ENCODE measurements at regions not wholly inside any gene's neighbourhood (a gene's known extent, or its start where the extent isn't known, plus 50 kb on each side); places are given as distances from the start of the nearest gene placed in this dataset.
A peak's percentile ranks its signal among the peaks of the same experiment; 100 is the strongest.

DNA sequence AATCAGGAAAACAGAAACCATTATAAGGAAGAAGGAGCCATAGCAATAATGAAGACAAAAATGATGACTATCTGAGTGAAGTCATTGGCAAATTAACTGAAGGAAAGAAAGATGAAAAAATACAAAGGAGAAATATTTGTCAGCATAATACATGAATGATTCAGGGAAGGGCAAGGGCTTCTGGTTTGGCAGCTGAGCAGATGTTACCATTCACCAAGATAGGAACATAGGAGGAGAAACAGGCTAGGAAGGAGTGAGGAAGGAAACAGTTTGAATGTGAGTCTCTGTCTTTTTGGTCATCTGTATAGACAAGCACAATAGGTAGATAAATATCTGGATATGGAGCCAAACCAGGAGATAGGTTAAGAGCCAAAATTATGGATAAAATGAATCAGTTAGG, 296.0 kb downstream of the ISL1 start:
- TF ChIP-seq TCF12 (IDR thresholded peaks at IDR 0.05) (peak; percentile 17; the same call in 1 of the 2 replicates), CHD2 (IDR thresholded peaks at IDR 0.05; ENCODE audit: low read length, partially characterized antibody) (no peak), FOSL2 (IDR thresholded peaks at IDR 0.05; ENCODE audit: borderline replicate concordance, low read depth) (no peak), FOXJ3 (CRISPR knock-in tag; IDR thresholded peaks at IDR 0.05) (no peak), CTCF (IDR thresholded peaks at IDR 0.05) (no peak)
- H3K9me2 ChIP-seq, result no peaks in the 10 kb centered on the region
- H3K79me2 ChIP-seq (ENCODE audit: insufficient read depth), result no peaks in the 10 kb centered on the region
- peak overlapping the region; percentile 16 for H2AFZ ChIP-seq (ENCODE audit: low read depth)
- H3K27me3 ChIP-seq (ENCODE audit: insufficient read depth), result no peaks in the 10 kb centered on the region
- ChIA-PET CTCF (no interaction called here), POLR2A (no interaction called here)
- DNase-seq, result no peak
- H3K4me1 ChIP-seq (ENCODE audit: control insufficient read depth in 1 of 2, insufficient read depth in 2 of 2, low read depth in 1 of 2, low read length in 1 of 2), result peaks cover 4 to 15% of the 10 kb centered on the region in 2 experiments; a peak in 3 of 4 replicates
- peak overlapping the region in 1 of 2 experiments; percentile 92; a peak in 1 of 4 replicates for H3K27ac ChIP-seq (ENCODE audit: low read depth in 2 of 2, low read length in 1 of 2)
- H3F3A ChIP-seq (replicated peaks; ENCODE audit: insufficient read depth), result no peaks in the 10 kb centered on the region
- no peak overlapping the region for H3K9ac ChIP-seq
- no peaks in the 10 kb centered on the region for H3K36me3 ChIP-seq (replicated peaks in 1 of 2; ENCODE audit: control insufficient read depth in 1 of 2, insufficient read depth in 2 of 2, low read length in 1 of 2)
- H3K4me3 ChIP-seq (ENCODE audit: low read depth in 2 of 2, low read length in 1 of 2), result no peak overlapping the region
- no peaks in the 10 kb centered on the region for H3K9me3 ChIP-seq
- H4K20me1 ChIP-seq (ENCODE audit: insufficient read depth), result no peaks in the 10 kb centered on the region
- H3K4me2 ChIP-seq, result no peak overlapping the region

DNA sequence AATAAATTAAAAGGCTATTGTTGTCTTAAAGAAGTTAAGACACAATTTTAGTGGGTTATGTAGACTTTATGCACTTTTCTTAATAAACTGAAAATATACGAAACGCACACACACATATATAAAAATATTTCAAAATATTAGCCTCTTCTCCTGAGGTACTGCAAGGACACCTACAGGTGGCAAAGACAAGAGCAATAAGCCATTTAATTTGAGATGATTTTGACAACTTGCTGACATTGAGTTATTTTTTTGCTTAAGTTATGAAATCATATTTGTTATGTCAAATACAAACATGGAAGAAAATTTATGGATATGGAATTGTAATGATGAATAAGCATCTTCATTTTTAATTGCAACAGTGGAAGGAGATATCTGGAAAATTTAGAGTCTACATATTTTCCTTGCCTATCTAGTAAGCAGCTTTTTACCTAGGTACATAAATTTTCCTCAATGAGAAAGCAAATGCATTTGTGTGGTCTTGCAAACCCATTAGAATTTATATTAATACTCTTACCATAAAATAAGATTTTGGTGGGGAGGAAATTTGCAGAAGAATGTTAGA, 301.6 kb downstream of the ISL1 start:
- no peak overlapping the region for H3K9ac ChIP-seq
- no peaks in the 10 kb centered on the region; a peak in 1 of 4 replicates for H3K4me1 ChIP-seq (ENCODE audit: control insufficient read depth in 1 of 2, insufficient read depth in 2 of 2, low read depth in 1 of 2, low read length in 1 of 2)
- H3K4me3 ChIP-seq (ENCODE audit: low read depth in 2 of 2, low read length in 1 of 2), result no peak overlapping the region
- H3K36me3 ChIP-seq (replicated peaks in 1 of 2; ENCODE audit: control insufficient read depth in 1 of 2, insufficient read depth in 2 of 2, low read length in 1 of 2), result no peaks in the 10 kb centered on the region
- WGBS (ENCODE audit: low lambda C conversion rate), result 91% methylated on average over 2 of the region's 2 CpGs
- H3K9me3 ChIP-seq, result no peaks in the 10 kb centered on the region
- DNase-seq, result no peak
- ChIA-PET CTCF (interaction anchor here (0.7 to 1.9 kb wide), 2 partner anchors 278 to 722 kb away, joined by 3 to 4 read pairs; no protein-coding TSS in a partner anchor), POLR2A (no interaction called here)
- H3K79me2 ChIP-seq (ENCODE audit: insufficient read depth), result no peaks in the 10 kb centered on the region
- no peak overlapping the region; a peak in 1 of 4 replicates for H3K27ac ChIP-seq (ENCODE audit: low read depth in 2 of 2, low read length in 1 of 2)
- no peaks in the 10 kb centered on the region for H3K9me2 ChIP-seq
- H2AFZ ChIP-seq (ENCODE audit: low read depth), result no peak overlapping the region
- no peak overlapping the region for H3K4me2 ChIP-seq
- H3K27me3 ChIP-seq (ENCODE audit: insufficient read depth), result no peaks in the 10 kb centered on the region
- no peaks in the 10 kb centered on the region for H3F3A ChIP-seq (replicated peaks; ENCODE audit: insufficient read depth)
- H4K20me1 ChIP-seq (ENCODE audit: insufficient read depth), result no peaks in the 10 kb centered on the region
- TF ChIP-seq YY1 (IDR thresholded peaks at IDR 0.05; ENCODE audit: low read depth) (no peak), ELF1 (IDR thresholded peaks at IDR 0.05) (no peak), TAF1 (IDR thresholded peaks at IDR 0.05; ENCODE audit: borderline replicate concordance, low read depth, low read length) (no peak), MXI1 (IDR thresholded peaks at IDR 0.05; ENCODE audit: low read depth, low read length) (no peak), RXRA (IDR thresholded peaks at IDR 0.05; ENCODE audit: borderline replicate concordance, low read depth) (no peak), SMC3 (IDR thresholded peaks at IDR 0.05; ENCODE audit: low read depth, low read length) (peak; percentile 19; the same call in 1 of the 2 replicates), GABPA (IDR thresholded peaks at IDR 0.05; ENCODE audit: low read depth) (no peak), SIN3A (IDR thresholded peaks at IDR 0.05; ENCODE audit: borderline replicate concordance, low read depth, low read length) (no peak), GATA2 (CRISPR knock-in tag; IDR thresholded peaks at IDR 0.05) (no peak), FOXM1 (IDR thresholded peaks at IDR 0.05; ENCODE audit: low read depth) (no peak), TCF12 (IDR thresholded peaks at IDR 0.05) (no peak), RAD21 (IDR thresholded peaks at IDR 0.05; ENCODE audit: low read length) (peak; percentile 60), MEF2A (IDR thresholded peaks at IDR 0.05; ENCODE audit: borderline replicate concordance, low read depth) (no peak), TEAD4 (IDR thresholded peaks at IDR 0.05; ENCODE audit: borderline replicate concordance, insufficient read depth) (no peak), FOXJ3 (CRISPR knock-in tag; IDR thresholded peaks at IDR 0.05) (no peak), NRF1 (IDR thresholded peaks at IDR 0.05; ENCODE audit: low read depth, low read length) (no peak)
- TF ChIP-seq, protein P1, sequence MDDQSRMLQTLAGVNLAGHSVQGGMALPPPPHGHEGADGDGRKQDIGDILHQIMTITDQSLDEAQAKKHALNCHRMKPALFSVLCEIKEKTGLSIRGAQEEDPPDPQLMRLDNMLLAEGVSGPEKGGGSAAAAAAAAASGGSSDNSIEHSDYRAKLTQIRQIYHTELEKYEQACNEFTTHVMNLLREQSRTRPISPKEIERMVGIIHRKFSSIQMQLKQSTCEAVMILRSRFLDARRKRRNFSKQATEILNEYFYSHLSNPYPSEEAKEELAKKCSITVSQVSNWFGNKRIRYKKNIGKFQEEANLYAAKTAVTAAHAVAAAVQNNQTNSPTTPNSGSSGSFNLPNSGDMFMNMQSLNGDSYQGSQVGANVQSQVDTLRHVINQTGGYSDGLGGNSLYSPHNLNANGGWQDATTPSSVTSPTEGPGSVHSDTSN (IDR thresholded peaks at IDR 0.05), result 0 out of 2 replicates have a peak, but pooled peaks have one; percentile 5
- TF ChIP-seq, protein P2, sequence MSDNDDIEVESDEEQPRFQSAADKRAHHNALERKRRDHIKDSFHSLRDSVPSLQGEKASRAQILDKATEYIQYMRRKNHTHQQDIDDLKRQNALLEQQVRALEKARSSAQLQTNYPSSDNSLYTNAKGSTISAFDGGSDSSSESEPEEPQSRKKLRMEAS (IDR thresholded peaks at IDR 0.05; ENCODE audit: low read depth), result no peak
- TF ChIP-seq, protein P3, sequence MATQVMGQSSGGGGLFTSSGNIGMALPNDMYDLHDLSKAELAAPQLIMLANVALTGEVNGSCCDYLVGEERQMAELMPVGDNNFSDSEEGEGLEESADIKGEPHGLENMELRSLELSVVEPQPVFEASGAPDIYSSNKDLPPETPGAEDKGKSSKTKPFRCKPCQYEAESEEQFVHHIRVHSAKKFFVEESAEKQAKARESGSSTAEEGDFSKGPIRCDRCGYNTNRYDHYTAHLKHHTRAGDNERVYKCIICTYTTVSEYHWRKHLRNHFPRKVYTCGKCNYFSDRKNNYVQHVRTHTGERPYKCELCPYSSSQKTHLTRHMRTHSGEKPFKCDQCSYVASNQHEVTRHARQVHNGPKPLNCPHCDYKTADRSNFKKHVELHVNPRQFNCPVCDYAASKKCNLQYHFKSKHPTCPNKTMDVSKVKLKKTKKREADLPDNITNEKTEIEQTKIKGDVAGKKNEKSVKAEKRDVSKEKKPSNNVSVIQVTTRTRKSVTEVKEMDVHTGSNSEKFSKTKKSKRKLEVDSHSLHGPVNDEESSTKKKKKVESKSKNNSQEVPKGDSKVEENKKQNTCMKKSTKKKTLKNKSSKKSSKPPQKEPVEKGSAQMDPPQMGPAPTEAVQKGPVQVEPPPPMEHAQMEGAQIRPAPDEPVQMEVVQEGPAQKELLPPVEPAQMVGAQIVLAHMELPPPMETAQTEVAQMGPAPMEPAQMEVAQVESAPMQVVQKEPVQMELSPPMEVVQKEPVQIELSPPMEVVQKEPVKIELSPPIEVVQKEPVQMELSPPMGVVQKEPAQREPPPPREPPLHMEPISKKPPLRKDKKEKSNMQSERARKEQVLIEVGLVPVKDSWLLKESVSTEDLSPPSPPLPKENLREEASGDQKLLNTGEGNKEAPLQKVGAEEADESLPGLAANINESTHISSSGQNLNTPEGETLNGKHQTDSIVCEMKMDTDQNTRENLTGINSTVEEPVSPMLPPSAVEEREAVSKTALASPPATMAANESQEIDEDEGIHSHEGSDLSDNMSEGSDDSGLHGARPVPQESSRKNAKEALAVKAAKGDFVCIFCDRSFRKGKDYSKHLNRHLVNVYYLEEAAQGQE (IDR thresholded peaks at IDR 0.05; ENCODE audit: low read depth, low read length), result no peak

All from SK-N-SH (cell line).